Fibroblast of pulmonary artery (primary cell): ENCODE measurements at regions not wholly inside any gene's neighbourhood (a gene's known extent, or its start where the extent isn't known, plus 50 kb on each side); places are given as distances from the start of the nearest gene placed in this dataset.

Source experiments
- DNase-seq: peaks from one replicate; pipeline ENCODE4 v3.0.0-alpha.2; 2010; ENCODE audit warnings: low read depth
- H3K4me3 ChIP-seq: replicated peaks from 2 replicates; pipeline ENCODE4 v1.5.1; 2011; ENCODE audit warnings: low read depth, mild to moderate bottlenecking, control low read depth, low read length, moderate library complexity
- CTCF ChIP-seq: IDR thresholded peaks from 2 replicates; pipeline ENCODE4 v1.5.1; 2011; ENCODE audit warnings: mild to moderate bottlenecking, control low read depth, low read length, inconsistent platforms; ENCODE audit errors: missing control alignments

- DNase-seq = no peak
- TF ChIP-seq CTCF = no peak
- no peak overlapping the region for H3K4me3 ChIP-seq
These were observed 531.5 kb upstream of the SLIT2 start for GRCh38 chr4:19720190-19720589.

GRCh38 chr4:19711871-19712270 is 539.8 kb upstream of the SLIT2 start:
- peak; percentile 61 for DNase-seq
- no peak for TF ChIP-seq CTCF
- H3K4me3 ChIP-seq = no peak overlapping the region

- peak; percentile 53 for DNase-seq
- H3K4me3 ChIP-seq = no peak overlapping the region
- no peak for TF ChIP-seq CTCF
These were observed 543.8 kb upstream of the SLIT2 start for GRCh38 chr4:19707876-19708275.

- no peak for TF ChIP-seq CTCF
- DNase-seq = no peak
- H3K4me3 ChIP-seq = no peak overlapping the region
These were observed 548.3 kb upstream of the SLIT2 start for GRCh38 chr4:19703391-19703790.

GRCh38 chr4:19700992-19701391 is 550.7 kb upstream of the SLIT2 start:
- peak; percentile 27 for DNase-seq
- H3K4me3 ChIP-seq = no peak overlapping the region
- TF ChIP-seq CTCF = no peak

- H3K4me3 ChIP-seq = no peak overlapping the region
- TF ChIP-seq CTCF = no peak
- DNase-seq = no peak
These were observed 552.7 kb upstream of the SLIT2 start for GRCh38 chr4:19698961-19699360.

GRCh38 chr4:19694812-19695211 is 556.9 kb upstream of the SLIT2 start:
- TF ChIP-seq CTCF = no peak
- H3K4me3 ChIP-seq = no peak overlapping the region
- no peak for DNase-seq
